SK-N-MC (cell line): ENCODE measurements at regions not wholly inside any gene's neighbourhood (a gene's known extent, or its start where the extent isn't known, plus 50 kb on each side); places are given as distances from the start of the nearest gene placed in this dataset.

Experiments
- EZH2 ChIP-seq: fragments of 200-600 bp; sonication (generic); IDR thresholded peaks from one replicate; pipeline ENCODE4 v1.6.1; 2017; ENCODE audit warnings: antibody characterized with exemption
- POLR2AphosphoS5 ChIP-seq: IDR thresholded peaks from 2 replicates; pipeline ENCODE4 v1.6.1; 2012; ENCODE audit warnings: mild to moderate bottlenecking, low read depth, low read length, borderline replicate concordance

DNA sequence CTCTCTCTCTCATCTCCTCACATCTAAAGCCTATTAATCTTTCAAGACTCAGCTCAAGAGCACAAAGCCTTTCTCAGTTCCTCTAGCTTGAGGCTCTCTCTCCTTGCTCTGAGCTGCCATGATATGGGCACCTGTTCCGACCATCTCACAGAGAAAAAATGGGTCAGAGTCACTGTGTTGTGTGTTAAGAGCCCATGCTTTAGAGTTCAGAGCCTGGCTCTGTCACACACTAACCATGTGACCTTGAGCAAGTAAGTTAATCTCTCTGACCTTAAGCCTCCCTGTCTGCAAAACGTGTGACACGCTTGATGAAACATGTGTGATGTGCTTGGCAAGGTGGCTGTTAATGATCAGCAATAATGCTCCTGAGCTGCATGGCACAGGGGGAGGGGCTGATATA lies 245.2 kb downstream of the DLEU7 start:
- TF ChIP-seq EZH2 (no peak), POLR2AphosphoS5 (no peak)
